CD14-positive monocyte (primary cell): ENCODE measurements at regions not wholly inside any gene's neighbourhood (a gene's known extent, or its start where the extent isn't known, plus 50 kb on each side); places are given as distances from the start of the nearest gene placed in this dataset.

Source experiments
- DNase-seq, 3 donors: peaks; one replicate each; pipeline ENCODE4 v3.0.0-alpha.2; 2011 to 2022
- H2AFZ ChIP-seq: 2 replicates; pipeline ENCODE4 v1.6.0; 2012; ENCODE audit warnings: mild to moderate bottlenecking, low read depth, low read length, inconsistent platforms; ENCODE audit not compliant: insufficient read depth, poor library complexity, severe bottlenecking
- H3K27ac ChIP-seq, 2 donors: 1 replicate in 1 of 2; 2 replicates in 1 of 2; pipeline ENCODE4 v1.5.1; 2012 to 2013; ENCODE audit warnings: low read length in 2 of 2, control low read depth in 1 of 2, inconsistent platforms in 1 of 2, low read depth in 1 of 2, mild to moderate bottlenecking in 1 of 2
- H3K27me3 ChIP-seq, 2 donors: one replicate each; pipeline versions ENCODE4 v1.6.0 to v1.6.1; 2011 to 2013; ENCODE audit warnings: low read length in 2 of 2; ENCODE audit not compliant: control insufficient read depth in 2 of 2, insufficient read depth in 2 of 2
- H3K36me3 ChIP-seq, 2 donors: replicated peaks in 1 of 2; 1 replicate in 1 of 2; 2 replicates in 1 of 2; pipeline versions ENCODE4 v1.5.1 to v1.6.1; 2012 to 2013; ENCODE audit warnings: low read length in 2 of 2, control low read depth in 1 of 2, inconsistent platforms in 1 of 2, mild to moderate bottlenecking in 1 of 2; ENCODE audit not compliant: insufficient read depth in 2 of 2, control insufficient read depth in 1 of 2
- H3K4me1 ChIP-seq, 2 donors: 1 replicate in 1 of 2; 2 replicates in 1 of 2; pipeline versions ENCODE4 v1.5.1 to v1.6.1; 2012 to 2013; ENCODE audit warnings: low read length in 2 of 2, control low read depth in 1 of 2, inconsistent platforms in 1 of 2, mild to moderate bottlenecking in 1 of 2, moderate library complexity in 1 of 2; ENCODE audit not compliant: insufficient read depth in 2 of 2, control insufficient read depth in 1 of 2
- H3K4me2 ChIP-seq: replicated peaks from 2 replicates; pipeline ENCODE3; 2012; ENCODE audit warnings: low read length, moderate library complexity, mild to moderate bottlenecking; ENCODE audit not compliant: poor library complexity, severe bottlenecking; ENCODE audit errors: extremely low read depth
- H3K4me3 ChIP-seq, 3 experiments: fragments of 200-600 bp in 1 of 3; sonication (generic) in 1 of 3; replicated peaks in 1 of 3; 1 replicate in 2 of 3; 2 replicates in 1 of 3; pipeline ENCODE4 v1.5.1; 2011 to 2013; ENCODE audit warnings: low read length in 3 of 3, mild to moderate bottlenecking in 3 of 3, control low read depth in 2 of 3, low read depth in 2 of 3, inconsistent platforms in 1 of 3, moderate library complexity in 1 of 3
- H3K79me2 ChIP-seq: 2 replicates; pipeline ENCODE4 v1.6.0; 2012; ENCODE audit warnings: mild to moderate bottlenecking, control low read depth, inconsistent platforms, low read length, moderate library complexity; ENCODE audit not compliant: insufficient read depth
- H3K9ac ChIP-seq: 2 replicates; pipeline ENCODE4 v1.6.0; 2017; ENCODE audit warnings: low read length, mild to moderate bottlenecking; ENCODE audit not compliant: insufficient read depth, poor library complexity, severe bottlenecking
- H3K9me3 ChIP-seq, 2 donors: replicated peaks in 1 of 2; 1 replicate in 1 of 2; 2 replicates in 1 of 2; pipeline versions ENCODE4 v1.5.1 to v1.6.1; 2012 to 2013; ENCODE audit warnings: low read length in 2 of 2, control low read depth in 1 of 2; ENCODE audit not compliant: control insufficient read depth in 1 of 2, insufficient read depth in 1 of 2
- H4K20me1 ChIP-seq: 2 replicates; pipeline ENCODE4 v1.6.0; 2012; ENCODE audit warnings: mild to moderate bottlenecking, low read length, control low read depth, moderate library complexity; ENCODE audit not compliant: insufficient read depth
- H3K27ac Mint-ChIP-seq, 7 donors: one replicate each; pipeline ENCODE4 v1.8.0; 2020; ENCODE audit warnings: mild to moderate bottlenecking in 7 of 7, mixed read lengths in 7 of 7, moderate library complexity in 6 of 7, inconsistent platforms in 2 of 7
- H3K27me3 Mint-ChIP-seq, 3 donors: one replicate each; pipeline ENCODE4 v1.8.0; 2021 to 2022; ENCODE audit warnings: low read depth in 3 of 3, mild to moderate bottlenecking in 3 of 3, mixed read lengths in 3 of 3, moderate library complexity in 3 of 3, inconsistent platforms in 1 of 3
- H3K36me3 Mint-ChIP-seq, 2 donors: one replicate each; pipeline ENCODE4 v1.8.0; 2020; ENCODE audit warnings: mixed read lengths in 2 of 2, inconsistent platforms in 1 of 2, mild to moderate bottlenecking in 1 of 2
- H3K4me1 Mint-ChIP-seq: one replicate; pipeline ENCODE4 v1.8.0; 2020; ENCODE audit warnings: mild to moderate bottlenecking, mixed read lengths
- H3K4me3 Mint-ChIP-seq, 2 donors: one replicate each; pipeline ENCODE4 v1.8.0; 2020; ENCODE audit warnings: mild to moderate bottlenecking in 2 of 2, mixed read lengths in 2 of 2, moderate library complexity in 1 of 2
- H3K9me3 Mint-ChIP-seq, 7 donors: one replicate each; pipeline ENCODE4 v1.8.0; 2020 to 2022; ENCODE audit warnings: mixed read lengths in 7 of 7, mild to moderate bottlenecking in 6 of 7, moderate library complexity in 6 of 7, inconsistent platforms in 2 of 7
- CTCF ChIP-seq: fragments of 200-600 bp; IDR thresholded peaks from one replicate; pipeline ENCODE4 v1.8.0; 2022; ENCODE audit warnings: antibody characterized with exemption, mild to moderate bottlenecking
- WGBS: methylation state at CpG from one replicate; pipeline ENCODE4 v1.1.5; 2013; ENCODE audit warnings: missing lambda C conversion rate; ENCODE audit not compliant: insufficient coverage; 5-methylcytosine and 5-hydroxymethylcytosine counted together
- intact Hi-C, 2 donors: fragments of 100-400 bp; cut with micrococcal nuclease; formaldehyde crosslinking; loops; one replicate each; pipeline versions ENCODE4 v1.15.0 to v1.15.1; 2023

- TF ChIP-seq CTCF: no peak
- Mint-ChIP-seq H3K9me3 (peaks cover 0 to 2% (median 0%) of the 10 kb centered on the region in 7 donors), H3K27ac (peak overlapping the region in 1 of 7 donors; percentile 49), H3K36me3 (no peaks in the 10 kb centered on the region), H3K4me1 (peaks cover 13% of the 10 kb centered on the region), H3K4me3 (no peak overlapping the region), H3K27me3 (peaks cover 2 to 6% (median 3%) of the 10 kb centered on the region in 3 donors)
- DNase-seq: peak in 1 of 3 donors; percentile 50
- Histone ChIP-seq H3K9me3 (no peaks in the 10 kb centered on the region), H2AFZ (no peak overlapping the region), H3K4me3 (no peak overlapping the region), H3K4me1 (peaks cover 40 to 43% of the 10 kb centered on the region in 2 donors), H3K4me2 (no peak overlapping the region), H3K27ac (no peak overlapping the region), H3K79me2 (no peaks in the 10 kb centered on the region), H3K27me3 (no peaks in the 10 kb centered on the region), H3K36me3 (no peaks in the 10 kb centered on the region), H3K9ac (no peak overlapping the region), H4K20me1 (no peaks in the 10 kb centered on the region)
- intact Hi-C loops: no loop called here
- WGBS: 100% methylated on average over 1 of the region's 5 CpGs
These were observed 163.4 kb downstream of the ADAMTS15 start for GRCh38 chr11:130611791-130612251.

DNA sequence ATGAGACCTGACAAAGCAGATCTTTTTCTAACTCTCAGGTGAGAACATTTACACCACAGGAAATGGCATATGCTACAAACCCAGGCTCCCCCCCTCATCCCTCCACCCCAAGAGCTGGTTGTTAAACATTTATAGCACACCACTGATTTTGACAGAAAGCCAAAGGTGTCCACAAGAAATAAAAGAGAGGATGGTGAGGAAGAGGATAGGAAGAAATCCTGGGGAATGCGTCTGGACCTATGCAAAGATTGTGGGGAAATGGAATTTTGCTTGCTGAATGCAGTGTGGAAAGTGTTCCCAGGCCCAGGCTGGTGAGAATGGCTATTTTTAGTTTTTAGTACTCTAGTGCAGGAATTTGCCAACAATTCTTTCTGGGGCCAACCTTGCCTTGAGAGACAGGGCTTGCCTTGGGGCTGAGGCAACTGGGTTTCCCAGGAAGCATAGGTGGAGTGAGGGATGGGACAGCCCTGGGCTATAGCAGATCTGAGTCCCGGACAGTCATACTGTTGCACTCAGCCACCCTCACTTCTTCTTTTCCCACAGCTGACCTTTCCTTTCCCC, 163.9 kb downstream of the ADAMTS15 start:
- Histone ChIP-seq H3K9ac (no peak overlapping the region), H3K4me1 (peaks cover 44 to 48% of the 10 kb centered on the region in 2 donors), H3K4me3 (no peak overlapping the region), H3K27ac (no peak overlapping the region), H3K36me3 (no peaks in the 10 kb centered on the region), H3K4me2 (no peak overlapping the region), H4K20me1 (no peaks in the 10 kb centered on the region), H2AFZ (no peak overlapping the region), H3K79me2 (no peaks in the 10 kb centered on the region), H3K27me3 (no peaks in the 10 kb centered on the region), H3K9me3 (no peaks in the 10 kb centered on the region)
- H3K27ac Mint-ChIP-seq: peak overlapping the region in 2 of 7 donors; percentile 49 to 64
- peak in 2 of 3 donors; percentile 5 to 39 for DNase-seq
- peaks cover 0 to 2% (median 0%) of the 10 kb centered on the region in 7 donors for H3K9me3 Mint-ChIP-seq
- WGBS: 100% methylated on average over 1 of the region's 2 CpGs
- intact Hi-C loops: no loop called here
- TF ChIP-seq CTCF: no peak
- no peak overlapping the region for H3K4me3 Mint-ChIP-seq
- no peaks in the 10 kb centered on the region for H3K36me3 Mint-ChIP-seq
- peaks cover 0 to 6% (median 3%) of the 10 kb centered on the region in 3 donors for H3K27me3 Mint-ChIP-seq
- H3K4me1 Mint-ChIP-seq: peaks cover 13% of the 10 kb centered on the region
